ENCODE measurements at regions not wholly inside any gene's neighbourhood (a gene's known extent, or its start where the extent isn't known, plus 50 kb on each side); places are given as distances from the start of the nearest gene placed in this dataset.

GRCh38 chr14:87152693-87153092 is 840.3 kb downstream of the GALC start:
- no peak for DNase-seq

GRCh38 chr14:87149583-87150354 is 843.2 kb downstream of the GALC start:
- DNase-seq, result no peak

GRCh38 chr14:87148655-87149054 is 844.3 kb downstream of the GALC start:
- no peak for DNase-seq

GRCh38 chr14:87142551-87143211 is 850.3 kb downstream of the GALC start:
- DNase-seq, result no peak

DNA sequence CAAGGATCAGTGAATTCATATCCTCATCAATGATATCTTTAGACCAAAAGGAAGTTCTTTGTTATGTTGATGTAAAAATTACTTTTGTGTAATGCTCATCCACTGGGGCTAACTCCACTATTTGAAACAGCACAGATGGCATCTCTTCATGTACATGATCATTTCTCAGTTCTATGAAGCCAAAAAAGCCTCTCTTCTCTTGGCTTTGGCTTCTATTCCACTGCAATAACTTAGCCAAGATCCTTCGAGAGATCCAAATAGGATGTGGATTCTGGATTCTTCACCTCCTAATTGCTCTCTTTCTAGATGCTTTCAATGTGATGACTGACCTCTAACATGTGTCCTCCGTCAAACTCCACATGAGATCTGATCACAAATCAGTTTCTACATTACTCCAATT is 851.2 kb downstream of the GALC start:
- DNase-seq, result no peak

DNA sequence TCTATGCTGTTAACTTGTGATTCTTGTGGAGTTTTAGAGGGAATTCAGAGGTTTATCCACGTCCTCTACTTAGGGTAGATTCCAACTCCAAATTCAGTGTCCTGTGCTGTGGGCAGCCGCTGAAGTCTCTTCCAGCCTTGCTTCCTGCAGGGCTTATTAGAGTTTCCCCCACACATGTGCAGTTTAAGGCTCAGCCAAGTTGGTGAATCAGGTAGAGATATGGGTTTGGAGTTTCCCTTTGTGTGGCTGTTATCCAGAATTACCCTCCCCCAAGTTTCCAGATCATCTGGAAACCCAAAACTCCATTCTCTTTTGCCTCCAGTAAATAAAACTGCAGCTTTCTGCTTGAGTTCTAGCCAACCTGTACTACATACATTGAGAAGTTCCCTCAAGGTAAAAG is 853.7 kb downstream of the GALC start:
- DNase-seq, result no peak

DNA sequence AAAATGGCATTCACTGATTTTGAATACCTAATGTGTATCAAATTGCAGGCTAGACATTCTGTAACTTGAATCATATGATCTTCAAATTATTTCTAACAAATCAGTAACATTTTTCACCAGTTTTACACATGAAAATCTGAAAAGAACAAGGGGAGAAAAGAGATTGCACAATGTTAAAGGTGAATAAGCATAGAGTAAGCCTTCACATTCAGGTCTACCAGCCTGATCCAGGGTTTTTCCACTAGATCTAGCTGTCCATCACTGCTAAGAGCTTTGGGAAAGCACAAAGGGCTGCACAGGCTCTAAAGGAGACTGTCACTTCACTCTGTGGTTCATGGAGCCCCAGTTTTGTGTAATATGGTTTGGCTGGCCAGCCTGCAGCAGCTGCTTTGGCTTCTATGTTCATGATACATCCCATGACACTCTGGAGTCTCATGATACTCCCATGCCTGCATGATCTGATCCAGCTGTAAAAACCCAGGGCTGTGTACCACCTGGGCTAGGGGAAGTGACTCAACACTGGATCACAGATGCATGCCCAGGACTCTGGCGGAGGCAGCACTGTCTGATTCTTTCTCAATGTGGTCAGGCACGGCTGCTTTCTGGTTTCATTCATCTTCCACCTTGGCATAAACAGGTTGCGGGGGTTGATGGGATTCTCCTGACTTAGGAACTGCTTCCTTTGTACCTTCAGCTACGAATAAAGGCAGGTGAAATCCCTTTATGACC is 859.7 kb downstream of the GALC start:
- no peak for DNase-seq

DNA sequence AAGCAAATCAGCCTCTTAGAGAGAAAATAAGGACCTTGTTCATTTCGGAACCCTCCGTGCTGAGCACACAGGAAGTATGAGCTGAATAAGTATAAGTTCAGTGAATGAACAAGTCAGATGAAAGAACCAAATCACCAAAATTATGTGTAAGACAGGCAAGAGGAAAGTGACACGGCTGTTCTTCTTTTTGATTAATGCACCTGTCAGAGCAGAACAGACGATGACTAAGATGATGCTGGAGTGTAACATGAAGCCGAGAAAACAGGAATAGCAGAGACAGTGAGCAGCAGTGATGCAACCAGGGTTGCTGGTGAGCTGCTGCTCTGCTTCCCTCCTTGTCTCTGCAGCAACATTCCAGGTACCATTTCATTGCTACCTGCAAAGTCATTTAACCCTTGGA is 861.1 kb downstream of the GALC start:
- no peak for DNase-seq

DNA sequence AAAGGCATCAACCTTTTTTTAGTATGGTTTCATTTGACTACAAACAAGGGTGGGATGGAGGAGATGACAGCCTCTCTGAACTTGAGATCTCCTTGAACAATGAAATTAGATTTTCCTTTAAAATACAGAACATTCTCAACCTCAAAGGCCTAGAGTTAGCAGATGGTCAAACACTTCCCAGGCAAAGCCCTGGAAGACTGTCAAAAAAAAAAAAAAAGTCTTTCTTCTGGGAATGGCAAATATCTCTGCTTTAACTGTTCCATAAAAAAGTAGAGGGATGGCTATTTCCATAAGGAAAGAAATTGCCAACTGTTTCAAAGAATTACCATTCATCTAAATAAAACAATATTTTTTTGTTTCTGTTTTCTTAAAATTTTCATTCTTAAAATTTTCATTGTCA is 870.8 kb downstream of the GALC start:
- no peak for DNase-seq

- no peak for DNase-seq
These were observed 871.3 kb downstream of the GALC start for GRCh38 chr14:87121716-87122115.

DNA sequence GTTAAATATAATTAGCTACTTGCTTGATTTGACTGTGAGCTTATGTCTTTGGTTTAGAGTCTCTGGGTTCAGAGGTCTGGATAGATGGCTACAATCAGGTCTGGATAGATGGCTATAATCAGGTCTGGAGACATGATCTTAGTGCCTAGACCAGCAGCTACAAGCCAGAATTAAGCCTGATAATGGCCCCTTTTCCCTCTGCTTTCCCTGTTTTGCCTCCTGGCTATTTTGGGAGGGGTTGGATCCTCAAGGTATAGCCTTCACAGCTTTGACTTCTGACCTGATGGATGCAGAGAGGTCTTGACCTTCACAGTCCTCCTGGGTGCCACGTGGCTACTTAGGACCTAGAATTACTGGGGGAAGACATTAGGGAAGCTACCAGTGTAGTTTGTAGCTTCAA is 877.7 kb downstream of the GALC start:
- no peak for DNase-seq

DNA sequence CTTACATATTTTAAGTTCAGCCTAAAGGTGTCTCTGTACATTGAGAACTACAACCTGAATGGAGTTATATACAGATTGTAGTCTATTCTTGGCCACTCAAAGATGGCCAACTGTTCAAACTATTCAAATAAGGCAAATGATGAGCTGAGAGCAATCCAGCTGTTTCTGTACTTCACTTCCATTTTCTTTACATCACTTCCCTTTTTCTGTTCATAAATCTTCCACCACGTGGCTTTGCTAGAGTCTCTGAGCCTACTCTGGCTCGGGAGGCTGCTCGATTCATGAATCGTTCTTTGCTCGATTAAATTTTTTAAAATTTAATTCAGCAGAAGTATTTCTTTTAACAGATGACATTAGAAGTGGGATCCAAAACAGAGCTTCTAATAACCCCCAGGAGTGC is 879.7 kb downstream of the GALC start:
- no peak for DNase-seq

DNA sequence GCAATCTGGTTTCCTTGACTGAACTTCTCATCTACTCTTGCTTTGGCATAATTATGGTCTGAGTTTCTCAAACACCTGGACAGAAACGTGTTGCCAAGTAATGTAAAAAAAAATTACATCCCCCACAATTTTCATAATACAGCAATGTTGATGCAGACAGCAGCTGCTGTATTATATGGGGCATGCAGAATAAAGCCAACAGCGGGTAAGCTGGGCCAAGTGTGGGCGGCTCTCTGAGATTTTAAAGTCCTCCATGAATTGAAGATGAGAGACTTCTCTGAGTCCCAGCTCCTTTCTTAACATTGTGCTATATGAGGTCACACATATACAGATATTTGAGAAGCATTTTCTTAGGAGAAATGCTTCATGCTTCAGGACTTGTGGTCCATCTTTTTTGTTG is 881.2 kb downstream of the GALC start:
- DNase-seq, result no peak

DNA sequence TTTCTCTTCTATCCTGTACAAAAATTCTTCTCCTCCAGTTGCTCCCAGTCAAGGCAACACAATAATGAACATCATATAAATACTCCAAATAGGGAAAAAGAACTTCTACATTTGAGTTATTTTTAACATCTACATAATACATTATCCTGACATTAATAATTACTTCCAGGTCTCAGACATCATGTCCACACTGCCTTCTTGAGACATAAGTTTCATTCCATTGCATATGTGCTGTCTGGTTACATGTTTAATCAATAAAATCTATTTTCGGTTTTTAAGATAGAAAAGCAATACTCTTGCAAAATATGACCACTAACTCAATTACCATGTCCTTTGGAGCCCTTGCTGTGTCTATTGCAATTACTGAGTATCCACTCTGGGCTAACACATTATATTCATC is 881.9 kb downstream of the GALC start:
- no peak for DNase-seq

DNA sequence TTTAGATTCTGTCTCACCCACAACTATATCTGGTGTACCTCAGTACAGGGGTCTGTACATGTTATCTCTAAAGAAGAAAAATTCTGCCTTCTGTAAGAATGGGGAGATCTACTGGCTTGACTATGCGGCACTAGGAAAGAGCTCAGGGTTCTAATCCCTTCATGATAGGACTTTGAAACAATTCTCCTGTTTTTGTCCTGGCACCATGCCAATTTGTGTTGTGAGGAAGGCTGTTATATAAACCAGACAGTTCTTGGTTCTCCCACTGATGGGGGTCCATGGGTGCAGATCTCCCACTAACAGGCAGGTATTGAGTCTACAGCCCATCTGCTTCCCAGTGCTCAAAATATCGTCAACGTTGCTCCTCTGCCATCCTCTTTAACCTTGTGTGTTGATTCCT is 883.7 kb downstream of the GALC start:
- DNase-seq, result no peak

DNA sequence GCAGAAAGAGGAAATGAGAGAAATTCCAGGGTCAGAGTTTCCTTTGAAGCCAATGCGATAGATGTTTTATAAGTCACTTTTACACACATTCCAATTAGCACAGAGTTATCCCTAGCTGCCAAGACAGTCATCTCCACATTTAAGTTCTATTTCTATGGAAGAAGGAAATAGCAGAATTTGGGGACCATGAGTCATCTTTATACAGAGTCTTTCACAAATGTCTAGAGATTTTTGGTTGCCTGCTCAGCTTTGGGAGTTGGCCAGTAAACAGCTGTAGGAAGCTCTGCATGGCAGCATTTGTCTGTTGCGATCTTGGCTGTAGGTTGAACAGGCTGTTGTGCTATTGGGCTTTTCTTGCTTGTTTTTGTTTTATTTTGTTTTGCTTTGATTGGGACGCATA is 884.3 kb downstream of the GALC start:
- DNase-seq, result no peak

- no peak for DNase-seq
These were observed 890.1 kb downstream of the GALC start for GRCh38 chr14:87102811-87103378.

DNA sequence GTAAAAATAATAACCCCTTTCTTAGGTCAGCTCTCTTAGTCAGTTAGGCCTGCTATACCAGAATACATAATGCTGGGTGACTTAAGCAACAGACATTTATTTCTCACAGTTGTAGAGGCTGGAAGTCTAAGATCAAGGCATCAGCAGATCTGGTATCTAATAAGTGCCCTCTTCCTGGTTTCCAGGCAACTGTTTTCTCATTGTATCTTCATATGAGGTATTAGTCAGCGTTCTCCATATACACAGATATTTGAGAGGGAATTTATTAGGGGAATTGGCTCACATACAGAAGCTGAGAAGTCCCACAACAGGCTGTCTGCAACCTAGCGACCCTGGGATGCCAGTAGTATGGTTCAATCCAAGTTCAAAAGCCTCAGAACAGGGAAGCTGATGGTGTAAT is 896.0 kb downstream of the GALC start:
- DNase-seq, result no peak

- DNase-seq, result no peak
These were observed 898.1 kb downstream of the GALC start for GRCh38 chr14:87094913-87095312.

DNA sequence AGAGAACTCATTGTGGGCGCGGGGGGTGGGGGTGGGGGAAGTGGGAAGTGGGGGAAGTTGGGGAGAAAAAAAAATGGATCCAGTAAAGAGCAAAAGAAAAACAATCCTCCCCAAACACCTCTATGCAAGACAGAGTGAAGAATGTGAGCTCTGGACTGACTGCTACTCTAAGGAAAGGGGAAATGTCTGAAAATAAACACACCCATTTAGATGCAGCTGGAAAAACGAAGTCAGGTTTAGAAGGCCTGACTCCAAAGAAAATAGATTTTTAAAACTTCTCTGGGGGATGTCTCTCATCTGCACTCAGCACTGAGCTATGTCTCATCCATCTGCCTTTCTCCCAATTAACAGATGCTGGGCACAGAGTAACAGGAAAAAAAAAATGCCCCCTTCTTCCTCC is 904.4 kb downstream of the GALC start:
- no peak for DNase-seq

- DNase-seq, result no peak
These were observed 905.1 kb downstream of the GALC start for GRCh38 chr14:87087881-87088280.

GRCh38 chr14:87084908-87085307 is 908.1 kb downstream of the GALC start:
- no peak for DNase-seq

GRCh38 chr14:87082917-87083316 is 910.1 kb downstream of the GALC start:
- DNase-seq, result no peak

GRCh38 chr14:87081004-87081403 is 912.0 kb downstream of the GALC start:
- DNase-seq, result no peak
